Endodermal cell (in vitro differentiated cells): ENCODE measurements at regions not wholly inside any gene's neighbourhood (a gene's known extent, or its start where the extent isn't known, plus 50 kb on each side); places are given as distances from the start of the nearest gene placed in this dataset.

Source experiments
- DNase-seq: peaks from one replicate; pipeline ENCODE4 v3.0.0-alpha.2; 2017
- H3K27ac ChIP-seq: 2 replicates; pipeline ENCODE4 v1.5.1; 2013; ENCODE audit warnings: mild to moderate bottlenecking, low read depth, low read length, moderate library complexity
- H3K27me3 ChIP-seq: 2 replicates; pipeline ENCODE4 v1.6.1; 2013; ENCODE audit warnings: mild to moderate bottlenecking, low read length, moderate library complexity; ENCODE audit not compliant: insufficient read depth, control insufficient read depth, poor library complexity, severe bottlenecking
- H3K36me3 ChIP-seq: 2 replicates; pipeline ENCODE4 v1.7.0; 2013; ENCODE audit warnings: mild to moderate bottlenecking, low read length, moderate library complexity; ENCODE audit not compliant: control insufficient read depth, insufficient read depth
- H3K4me1 ChIP-seq: one replicate; pipeline ENCODE4 v1.7.0; 2013; ENCODE audit warnings: low read length; ENCODE audit not compliant: control insufficient read depth, insufficient read depth
- H3K4me3 ChIP-seq: 2 replicates; pipeline ENCODE4 v1.5.1; 2013; ENCODE audit warnings: mild to moderate bottlenecking, low read length, moderate library complexity
- H3K9ac ChIP-seq: 2 replicates; pipeline ENCODE4 v1.6.1; 2013; ENCODE audit warnings: mild to moderate bottlenecking, low read length, moderate library complexity; ENCODE audit not compliant: poor library complexity, severe bottlenecking; ENCODE audit errors: extremely low read depth
- H3K9me3 ChIP-seq: 2 replicates; pipeline ENCODE4 v1.6.1; 2013; ENCODE audit warnings: mild to moderate bottlenecking, low read length, moderate library complexity; ENCODE audit not compliant: control insufficient read depth
- H3K27ac Mint-ChIP-seq: 2 replicates; pipeline ENCODE4 v1.8.0; 2020; ENCODE audit warnings: mixed read lengths
- H3K27me3 Mint-ChIP-seq: 2 replicates; pipeline ENCODE4 v1.8.0; 2021; ENCODE audit warnings: mild to moderate bottlenecking, mixed read lengths; ENCODE audit not compliant: insufficient read depth
- H3K36me3 Mint-ChIP-seq: 2 replicates; pipeline ENCODE4 v1.8.0; 2020; ENCODE audit warnings: low read depth, mixed read lengths
- H3K4me1 Mint-ChIP-seq: 2 replicates; pipeline ENCODE4 v1.8.0; 2020; ENCODE audit warnings: mixed read lengths
- H3K4me3 Mint-ChIP-seq: 2 replicates; pipeline ENCODE4 v1.8.0; 2020; ENCODE audit warnings: mild to moderate bottlenecking, moderate library complexity, mixed read lengths
- H3K9me3 Mint-ChIP-seq: 2 replicates; pipeline ENCODE4 v1.8.0; 2020; ENCODE audit warnings: mild to moderate bottlenecking, mixed read lengths
- WGBS, 2 experiments: methylation state at CpG; one replicate each; pipeline versions ENCODE4 v1.1.5 to v1.1.7; 2013; ENCODE audit warnings: missing lambda C conversion rate in 2 of 2, mixed read lengths in 1 of 2; ENCODE audit not compliant: insufficient coverage in 1 of 2, insufficient read length in 1 of 2; 5-methylcytosine and 5-hydroxymethylcytosine counted together
- TF ChIP-seq, protein P1 (sequence below): fragments of 200-600 bp; sonication (generic); conservative IDR thresholded peaks from 2 replicates; pipeline ENCODE4 v1.5.0; 2021; ENCODE audit warnings: antibody characterized with exemption, mild to moderate bottlenecking

DNA sequence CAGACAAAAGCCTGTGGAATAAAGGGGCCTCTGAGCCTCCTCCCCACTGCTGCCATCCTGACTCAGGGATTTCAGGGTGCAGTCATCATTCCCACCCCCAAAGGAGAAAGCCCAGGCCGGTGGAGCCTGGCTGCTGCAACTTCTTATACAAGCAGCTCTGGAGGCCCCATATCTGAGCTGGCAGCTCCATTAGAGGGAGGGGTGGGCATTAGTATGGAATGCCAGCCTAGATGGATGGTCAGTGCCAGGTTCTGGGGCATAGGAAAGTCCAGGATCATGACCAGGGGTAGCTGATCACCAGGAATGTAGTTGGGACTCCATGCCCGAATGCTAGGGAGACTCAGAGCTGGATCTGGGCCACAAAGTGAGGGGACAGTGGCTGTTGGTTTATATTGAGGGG is 581.0 kb downstream of the KCNJ18 start:
- H3K9me3 ChIP-seq: peaks cover 27% of the 10 kb centered on the region
- H3K4me3 ChIP-seq: no peak overlapping the region
- no peak overlapping the region for H3K27ac ChIP-seq
- H3K4me1 Mint-ChIP-seq: no peaks in the 10 kb centered on the region
- H3K9me3 Mint-ChIP-seq: peaks cover 96% of the 10 kb centered on the region
- peaks cover 2% of the 10 kb centered on the region for H3K27me3 Mint-ChIP-seq
- no peak overlapping the region for H3K27ac Mint-ChIP-seq
- no peak for DNase-seq
- no peak overlapping the region for H3K9ac ChIP-seq
- H3K4me1 ChIP-seq: no peaks in the 10 kb centered on the region
- no peaks in the 10 kb centered on the region for H3K27me3 ChIP-seq
- WGBS, 2 experiments: 72 to 83% methylated on average over 2 of the region's 2 CpGs
- H3K36me3 ChIP-seq: no peaks in the 10 kb centered on the region
- no peak overlapping the region for H3K4me3 Mint-ChIP-seq
- TF ChIP-seq, protein P1, sequence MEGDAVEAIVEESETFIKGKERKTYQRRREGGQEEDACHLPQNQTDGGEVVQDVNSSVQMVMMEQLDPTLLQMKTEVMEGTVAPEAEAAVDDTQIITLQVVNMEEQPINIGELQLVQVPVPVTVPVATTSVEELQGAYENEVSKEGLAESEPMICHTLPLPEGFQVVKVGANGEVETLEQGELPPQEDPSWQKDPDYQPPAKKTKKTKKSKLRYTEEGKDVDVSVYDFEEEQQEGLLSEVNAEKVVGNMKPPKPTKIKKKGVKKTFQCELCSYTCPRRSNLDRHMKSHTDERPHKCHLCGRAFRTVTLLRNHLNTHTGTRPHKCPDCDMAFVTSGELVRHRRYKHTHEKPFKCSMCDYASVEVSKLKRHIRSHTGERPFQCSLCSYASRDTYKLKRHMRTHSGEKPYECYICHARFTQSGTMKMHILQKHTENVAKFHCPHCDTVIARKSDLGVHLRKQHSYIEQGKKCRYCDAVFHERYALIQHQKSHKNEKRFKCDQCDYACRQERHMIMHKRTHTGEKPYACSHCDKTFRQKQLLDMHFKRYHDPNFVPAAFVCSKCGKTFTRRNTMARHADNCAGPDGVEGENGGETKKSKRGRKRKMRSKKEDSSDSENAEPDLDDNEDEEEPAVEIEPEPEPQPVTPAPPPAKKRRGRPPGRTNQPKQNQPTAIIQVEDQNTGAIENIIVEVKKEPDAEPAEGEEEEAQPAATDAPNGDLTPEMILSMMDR: no peak
- H3K36me3 Mint-ChIP-seq: no peaks in the 10 kb centered on the region

GRCh38 chr17:22277595-22277994 is 585.3 kb downstream of the KCNJ18 start:
- TF ChIP-seq, protein P1: no peak
- Histone ChIP-seq H3K9me3 (peaks cover 20% of the 10 kb centered on the region), H3K27me3 (no peaks in the 10 kb centered on the region), H3K36me3 (no peaks in the 10 kb centered on the region), H3K4me3 (no peak overlapping the region), H3K4me1 (no peaks in the 10 kb centered on the region), H3K9ac (no peak overlapping the region), H3K27ac (no peak overlapping the region)
- Mint-ChIP-seq H3K4me3 (no peak overlapping the region), H3K4me1 (no peaks in the 10 kb centered on the region), H3K27me3 (no peaks in the 10 kb centered on the region), H3K27ac (no peak overlapping the region), H3K36me3 (no peaks in the 10 kb centered on the region), H3K9me3 (peaks cover 78% of the 10 kb centered on the region)
- WGBS, 2 experiments: 54% methylated on average over 3 of the region's 3 CpGs; no CpG with 5 or more reads in 1 of the 2 experiments
- DNase-seq: no peak

DNA sequence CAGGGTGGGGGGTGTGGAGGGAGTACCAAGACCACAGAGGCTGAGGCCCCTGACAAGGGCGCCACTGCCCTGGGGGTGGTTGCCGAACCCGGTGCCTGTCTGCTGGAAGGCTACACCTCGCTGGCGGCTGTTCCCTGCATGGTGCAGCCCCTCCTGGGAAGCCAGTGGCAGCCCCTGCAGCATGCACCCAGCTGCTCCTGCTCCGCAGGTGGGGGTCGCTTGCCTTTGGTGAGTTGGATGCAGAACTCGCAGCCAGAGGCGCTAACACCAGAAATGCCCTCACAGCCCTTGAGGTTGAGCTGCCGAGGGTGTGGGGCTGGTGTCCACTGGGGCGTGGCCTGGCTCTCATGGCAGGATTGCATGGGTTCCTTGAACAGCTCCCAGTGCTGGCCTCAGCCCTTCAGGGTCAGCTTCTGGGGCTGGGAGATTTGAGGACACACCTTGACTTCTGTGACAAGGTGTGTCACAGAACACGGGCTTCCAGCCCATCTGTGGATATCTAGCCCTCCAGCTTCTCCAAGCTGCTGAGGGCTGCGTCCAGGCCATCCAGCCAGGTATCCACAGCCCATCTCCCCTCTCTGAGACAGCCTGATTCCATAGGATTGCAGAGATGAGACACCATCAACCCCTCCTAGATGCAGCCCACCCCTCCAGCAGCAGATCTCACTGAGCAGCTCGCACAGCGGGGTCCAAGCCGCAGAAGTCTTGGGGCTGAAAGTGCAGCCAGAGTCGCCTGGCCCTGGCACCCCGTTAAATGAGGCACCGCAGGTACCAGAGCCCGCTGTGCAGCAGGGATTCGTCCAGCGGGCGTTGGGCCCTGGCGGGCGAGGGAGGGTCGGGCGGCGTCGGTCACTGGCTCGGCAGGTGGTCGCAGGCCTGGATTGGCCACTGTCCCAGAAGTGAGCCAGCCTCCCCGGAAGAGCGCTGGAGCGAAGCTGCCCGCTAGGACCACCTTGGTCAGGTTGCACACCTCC is 586.3 kb downstream of the KCNJ18 start:
- no peak overlapping the region for H3K9ac ChIP-seq
- WGBS, 2 experiments: 84 to 86% methylated on average over 16 to 35 of the region's 35 CpGs
- no peak overlapping the region for H3K4me3 ChIP-seq
- no peaks in the 10 kb centered on the region for H3K4me1 ChIP-seq
- H3K9me3 Mint-ChIP-seq: peaks cover 75% of the 10 kb centered on the region
- H3K27ac Mint-ChIP-seq: no peak overlapping the region
- no peaks in the 10 kb centered on the region for H3K27me3 Mint-ChIP-seq
- H3K36me3 ChIP-seq: no peaks in the 10 kb centered on the region
- no peak for DNase-seq
- H3K4me3 Mint-ChIP-seq: no peak overlapping the region
- no peaks in the 10 kb centered on the region for H3K36me3 Mint-ChIP-seq
- TF ChIP-seq, protein P1: no peak
- H3K27ac ChIP-seq: no peak overlapping the region
- peaks cover 29% of the 10 kb centered on the region for H3K9me3 ChIP-seq
- H3K4me1 Mint-ChIP-seq: no peaks in the 10 kb centered on the region
- H3K27me3 ChIP-seq: no peaks in the 10 kb centered on the region
